ENCODE measurements at regions not wholly inside any gene's neighbourhood (a gene's known extent, or its start where the extent isn't known, plus 50 kb on each side); places are given as distances from the start of the nearest gene placed in this dataset.

- TF ChIP-seq CTCF (IDR thresholded peaks at IDR 0.05) = no peak
- Histone ChIP-seq H3K4me3 (no peak overlapping the region), H3K27ac (no peak overlapping the region)
- no peak for DNase-seq (ENCODE audit: low spot score)
Observed at GRCh38 chr2:134122610-134123009, 131.3 kb upstream of the MGAT5 start.

GRCh38 chr2:134123332-134123731, 130.5 kb upstream of the MGAT5 start:
- DNase-seq (ENCODE audit: low spot score) = no peak
- no peak overlapping the region for H3K27ac ChIP-seq
- no peak for TF ChIP-seq CTCF (IDR thresholded peaks at IDR 0.05)
- H3K4me3 ChIP-seq = no peak overlapping the region

GRCh38 chr2:134124047-134124753, 129.7 kb upstream of the MGAT5 start:
- Histone ChIP-seq H3K27ac (no peak overlapping the region), H3K4me3 (no peak overlapping the region)
- no peak for TF ChIP-seq CTCF (IDR thresholded peaks at IDR 0.05)
- DNase-seq (ENCODE audit: low spot score) = no peak

- no peak overlapping the region for H3K27ac ChIP-seq
- DNase-seq (ENCODE audit: low spot score) = no peak
- no peak for TF ChIP-seq CTCF (IDR thresholded peaks at IDR 0.05)
- H3K4me3 ChIP-seq = no peak overlapping the region
Observed at GRCh38 chr2:134127496-134127895, 126.4 kb upstream of the MGAT5 start.

- Histone ChIP-seq H3K4me3 (no peak overlapping the region), H3K27ac (no peak overlapping the region)
- no peak for TF ChIP-seq CTCF (IDR thresholded peaks at IDR 0.05)
- no peak for DNase-seq (ENCODE audit: low spot score)
Observed at GRCh38 chr2:134128746-134129145, 125.1 kb upstream of the MGAT5 start.

GRCh38 chr2:134129900-134130537, 123.9 kb upstream of the MGAT5 start:
- TF ChIP-seq CTCF (IDR thresholded peaks at IDR 0.05) = no peak
- DNase-seq (ENCODE audit: low spot score) = no peak

More at GRCh38 chr2:134129900-134130537, 123.9 kb upstream of the MGAT5 start:
- Histone ChIP-seq H3K4me3 (no peak overlapping the region), H3K27ac (no peak overlapping the region)

Measured in coronary artery (tissue), 2 donors.